ENCODE measurements at regions not wholly inside any gene's neighbourhood (a gene's known extent, or its start where the extent isn't known, plus 50 kb on each side); places are given as distances from the start of the nearest gene placed in this dataset.

DNA sequence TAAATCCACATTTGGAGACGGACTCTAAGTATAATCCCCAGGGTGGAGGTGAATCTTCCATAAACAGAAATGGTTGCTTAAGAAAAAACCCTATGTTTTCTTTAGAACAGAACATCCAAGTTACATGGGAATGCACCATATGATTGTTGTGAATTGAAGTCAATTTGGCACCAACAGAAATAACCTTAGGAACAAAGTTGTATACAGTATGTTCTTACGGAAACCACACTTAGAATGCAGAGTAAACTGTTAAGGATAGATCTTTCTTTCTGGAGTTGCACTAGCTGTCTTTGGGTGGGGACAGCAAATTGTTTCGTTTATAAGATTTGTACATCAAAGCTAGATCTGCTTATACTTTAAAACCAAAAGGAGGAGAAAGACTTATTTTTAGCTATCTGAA, 316.4 kb downstream of the PTEN start:
- no peaks in the 10 kb centered on the region for H3K36me3 ChIP-seq (ENCODE audit: control insufficient read depth, low read length)
- H3K4me1 ChIP-seq (ENCODE audit: control insufficient read depth, low read length) = no peaks in the 10 kb centered on the region
- H3K4me2 ChIP-seq (ENCODE audit: low read length) = no peak overlapping the region
- H3K27ac ChIP-seq (ENCODE audit: low read depth, low read length) = no peak overlapping the region
- H3K27me3 ChIP-seq (ENCODE audit: control insufficient read depth, low read length) = no peaks in the 10 kb centered on the region
- no peaks in the 10 kb centered on the region for H4K20me1 ChIP-seq (ENCODE audit: control insufficient read depth, insufficient read depth, low read depth, low read length)
- no peaks in the 10 kb centered on the region for H3F3A ChIP-seq (ENCODE audit: control insufficient read depth, insufficient read depth)
- peaks cover 5% of the 10 kb centered on the region; the same call in 1 of the 2 replicates for H3K9me3 ChIP-seq (ENCODE audit: control insufficient read depth, insufficient read depth, low read length)
- TF ChIP-seq, protein P1, sequence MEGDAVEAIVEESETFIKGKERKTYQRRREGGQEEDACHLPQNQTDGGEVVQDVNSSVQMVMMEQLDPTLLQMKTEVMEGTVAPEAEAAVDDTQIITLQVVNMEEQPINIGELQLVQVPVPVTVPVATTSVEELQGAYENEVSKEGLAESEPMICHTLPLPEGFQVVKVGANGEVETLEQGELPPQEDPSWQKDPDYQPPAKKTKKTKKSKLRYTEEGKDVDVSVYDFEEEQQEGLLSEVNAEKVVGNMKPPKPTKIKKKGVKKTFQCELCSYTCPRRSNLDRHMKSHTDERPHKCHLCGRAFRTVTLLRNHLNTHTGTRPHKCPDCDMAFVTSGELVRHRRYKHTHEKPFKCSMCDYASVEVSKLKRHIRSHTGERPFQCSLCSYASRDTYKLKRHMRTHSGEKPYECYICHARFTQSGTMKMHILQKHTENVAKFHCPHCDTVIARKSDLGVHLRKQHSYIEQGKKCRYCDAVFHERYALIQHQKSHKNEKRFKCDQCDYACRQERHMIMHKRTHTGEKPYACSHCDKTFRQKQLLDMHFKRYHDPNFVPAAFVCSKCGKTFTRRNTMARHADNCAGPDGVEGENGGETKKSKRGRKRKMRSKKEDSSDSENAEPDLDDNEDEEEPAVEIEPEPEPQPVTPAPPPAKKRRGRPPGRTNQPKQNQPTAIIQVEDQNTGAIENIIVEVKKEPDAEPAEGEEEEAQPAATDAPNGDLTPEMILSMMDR (IDR thresholded peaks at IDR 0.05; ENCODE audit: low read depth, low read length, poor library complexity, severe bottlenecking) = no peak
- no peak for TF ChIP-seq EZH2phosphoT487 (IDR thresholded peaks at IDR 0.05; ENCODE audit: borderline replicate concordance, low read length)
- no peaks in the 10 kb centered on the region for H3K9me2 ChIP-seq (replicated peaks; ENCODE audit: control insufficient read depth, low read length)
- H3K79me2 ChIP-seq (ENCODE audit: control insufficient read depth, low read length) = no peaks in the 10 kb centered on the region
- no peak overlapping the region for H3K4me3 ChIP-seq (ENCODE audit: low read length)

DNA sequence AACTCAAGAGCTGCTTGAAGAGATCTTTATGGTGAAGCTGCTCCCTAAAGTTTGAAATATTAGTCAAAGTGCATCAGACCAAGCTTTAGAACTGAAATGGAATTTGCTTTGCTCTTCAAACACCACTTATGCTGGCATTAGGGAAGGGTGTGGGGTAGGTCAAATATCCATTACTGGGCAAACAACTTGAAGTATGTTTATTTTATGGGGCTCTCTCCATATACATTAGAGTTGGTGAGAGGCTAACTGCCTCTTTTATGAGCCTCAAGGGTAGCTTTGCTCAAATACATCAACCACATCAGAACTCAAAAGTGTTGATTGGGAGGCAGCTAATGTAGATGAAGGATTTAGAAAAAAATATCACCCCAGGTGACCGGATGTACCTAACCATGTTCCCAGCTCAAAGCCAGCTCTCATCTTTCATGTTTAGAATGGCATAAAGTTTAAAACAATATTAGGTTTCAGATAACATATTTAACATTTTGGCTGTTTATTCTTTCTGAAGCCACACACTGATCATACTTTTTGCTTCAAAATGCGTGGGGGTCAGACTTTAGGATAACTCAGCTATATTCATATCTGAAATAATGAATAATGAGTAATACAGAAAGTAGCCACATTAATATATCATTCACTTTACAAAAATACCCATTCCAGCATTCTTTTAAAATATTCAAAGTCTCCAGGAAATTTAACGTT, 318.6 kb downstream of the PTEN start:
- Histone ChIP-seq H3F3A (ENCODE audit: control insufficient read depth, insufficient read depth) (no peaks in the 10 kb centered on the region), H3K4me3 (ENCODE audit: low read length) (no peak overlapping the region), H3K27me3 (ENCODE audit: control insufficient read depth, low read length) (no peaks in the 10 kb centered on the region), H4K20me1 (ENCODE audit: control insufficient read depth, insufficient read depth, low read depth, low read length) (no peaks in the 10 kb centered on the region), H3K9me2 (replicated peaks; ENCODE audit: control insufficient read depth, low read length) (no peaks in the 10 kb centered on the region), H3K4me1 (ENCODE audit: control insufficient read depth, low read length) (no peaks in the 10 kb centered on the region), H3K27ac (ENCODE audit: low read depth, low read length) (no peak overlapping the region), H3K4me2 (ENCODE audit: low read length) (no peak overlapping the region), H3K79me2 (ENCODE audit: control insufficient read depth, low read length) (no peaks in the 10 kb centered on the region), H3K36me3 (ENCODE audit: control insufficient read depth, low read length) (no peaks in the 10 kb centered on the region), H3K9me3 (ENCODE audit: control insufficient read depth, insufficient read depth, low read length) (peaks cover 5% of the 10 kb centered on the region; the same call in 1 of the 2 replicates)
- TF ChIP-seq, protein P1 (IDR thresholded peaks at IDR 0.05; ENCODE audit: low read depth, low read length, poor library complexity, severe bottlenecking) = no peak

DNA sequence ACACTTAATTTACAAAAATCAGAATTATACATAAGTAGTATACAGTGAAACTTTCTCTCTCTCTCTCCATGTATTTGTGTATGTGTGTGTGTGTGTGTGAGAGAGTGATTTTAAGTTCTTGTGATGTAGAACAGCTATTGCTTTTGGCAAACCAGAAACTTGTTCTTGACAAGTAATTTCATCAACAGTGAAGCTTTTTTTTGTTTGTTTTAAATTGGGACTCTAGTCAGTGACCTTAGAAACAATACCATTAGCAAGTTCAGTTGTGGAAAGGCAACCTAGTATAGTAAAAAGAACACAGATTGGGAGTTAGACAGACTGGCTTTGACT, 319.1 kb downstream of the PTEN start:
- Histone ChIP-seq H3K4me1 (ENCODE audit: control insufficient read depth, low read length) (no peaks in the 10 kb centered on the region), H4K20me1 (ENCODE audit: control insufficient read depth, insufficient read depth, low read depth, low read length) (no peaks in the 10 kb centered on the region), H3K9me2 (replicated peaks; ENCODE audit: control insufficient read depth, low read length) (no peaks in the 10 kb centered on the region), H3K36me3 (ENCODE audit: control insufficient read depth, low read length) (no peaks in the 10 kb centered on the region), H3K4me3 (ENCODE audit: low read length) (no peak overlapping the region), H3K79me2 (ENCODE audit: control insufficient read depth, low read length) (no peaks in the 10 kb centered on the region), H3K4me2 (ENCODE audit: low read length) (no peak overlapping the region), H3K27me3 (ENCODE audit: control insufficient read depth, low read length) (no peaks in the 10 kb centered on the region), H3K27ac (ENCODE audit: low read depth, low read length) (no peak overlapping the region), H3F3A (ENCODE audit: control insufficient read depth, insufficient read depth) (no peaks in the 10 kb centered on the region), H3K9me3 (ENCODE audit: control insufficient read depth, insufficient read depth, low read length) (peaks cover 4% of the 10 kb centered on the region; the same call in 1 of the 2 replicates)
- no peak for TF ChIP-seq EZH2phosphoT487 (IDR thresholded peaks at IDR 0.05; ENCODE audit: borderline replicate concordance, low read length)
- TF ChIP-seq, protein P1 (IDR thresholded peaks at IDR 0.05; ENCODE audit: low read depth, low read length, poor library complexity, severe bottlenecking) = no peak

Data from DOHH2 (cell line).